Effector memory CD8-positive, alpha-beta T cell (primary cell): ENCODE measurements at regions not wholly inside any gene's neighbourhood (a gene's known extent, or its start where the extent isn't known, plus 50 kb on each side); places are given as distances from the start of the nearest gene placed in this dataset.

Source experiments
- ATAC-seq: fragments of 150-1000 bp; cut with Tn5 transposase; replicated peaks from 2 replicates; pipeline ENCODE4 v1.10.0; 2021; ENCODE audit warnings: mild to moderate bottlenecking, moderate library complexity
- DNase-seq, 3 experiments: peaks; one replicate each; pipeline ENCODE4 v3.0.0; 2021
- H3K27ac Mint-ChIP-seq, 2 donors: one replicate each; pipeline ENCODE4 v1.8.0; 2022; ENCODE audit warnings: mild to moderate bottlenecking in 2 of 2, mixed read lengths in 2 of 2, moderate library complexity in 2 of 2
- H3K27me3 Mint-ChIP-seq, 2 donors: one replicate each; pipeline ENCODE4 v1.8.0; 2022; ENCODE audit warnings: mixed read lengths in 2 of 2
- H3K36me3 Mint-ChIP-seq: one replicate; pipeline ENCODE4 v1.8.0; 2022; ENCODE audit warnings: mild to moderate bottlenecking, moderate library complexity, mixed read lengths; ENCODE audit not compliant: insufficient read depth
- H3K4me1 Mint-ChIP-seq, 2 donors: one replicate each; pipeline ENCODE4 v1.8.0; 2022; ENCODE audit warnings: low read depth in 2 of 2, mixed read lengths in 2 of 2
- H3K4me3 Mint-ChIP-seq, 2 donors: one replicate each; pipeline ENCODE4 v1.8.0; 2022; ENCODE audit warnings: mild to moderate bottlenecking in 2 of 2, mixed read lengths in 2 of 2, moderate library complexity in 2 of 2
- H3K9me3 Mint-ChIP-seq, 2 donors: one replicate each; pipeline ENCODE4 v1.8.0; 2022; ENCODE audit warnings: mixed read lengths in 2 of 2

DNA sequence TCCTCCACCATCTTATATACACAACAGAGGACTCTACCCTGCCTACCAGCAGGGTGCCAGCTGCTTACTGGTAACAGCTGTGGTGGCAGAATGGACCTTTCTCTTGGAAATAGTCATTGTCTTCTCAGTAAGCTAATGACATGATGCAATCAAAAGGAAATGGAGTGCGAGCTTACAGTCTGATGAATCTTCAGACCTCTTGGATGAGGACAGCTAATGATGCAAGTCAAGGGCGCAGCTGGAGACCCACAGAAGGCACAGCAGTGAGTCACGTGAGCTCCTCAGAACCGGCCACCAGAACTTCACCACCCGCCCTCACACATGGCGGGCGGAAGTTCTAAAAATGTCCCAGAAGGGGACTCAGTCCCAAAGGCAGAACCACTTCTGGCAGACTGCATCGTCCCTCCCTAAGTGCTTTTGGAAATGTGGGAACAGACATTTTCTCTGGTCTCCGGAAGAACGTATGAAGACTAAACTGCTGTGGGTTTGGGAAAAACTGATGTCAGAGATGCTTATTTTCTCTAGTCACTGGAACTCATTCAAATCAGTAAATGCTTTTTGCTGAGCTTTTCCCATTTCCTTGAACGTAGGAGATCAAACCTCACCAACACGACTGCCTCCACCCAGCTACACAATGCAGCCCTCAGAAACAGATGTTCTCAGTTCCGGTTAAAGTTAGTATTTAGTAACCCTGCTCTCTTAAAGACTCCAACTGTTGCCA lies 96.4 kb downstream of the FAS start:
- ATAC-seq (no peak), DNase-seq (no peak)
- Mint-ChIP-seq H3K9me3 (no peaks in the 10 kb centered on the region), H3K36me3 (no peaks in the 10 kb centered on the region), H3K27ac (no peak overlapping the region), H3K27me3 (no peaks in the 10 kb centered on the region), H3K4me1 (no peaks in the 10 kb centered on the region), H3K4me3 (no peak overlapping the region)

DNA sequence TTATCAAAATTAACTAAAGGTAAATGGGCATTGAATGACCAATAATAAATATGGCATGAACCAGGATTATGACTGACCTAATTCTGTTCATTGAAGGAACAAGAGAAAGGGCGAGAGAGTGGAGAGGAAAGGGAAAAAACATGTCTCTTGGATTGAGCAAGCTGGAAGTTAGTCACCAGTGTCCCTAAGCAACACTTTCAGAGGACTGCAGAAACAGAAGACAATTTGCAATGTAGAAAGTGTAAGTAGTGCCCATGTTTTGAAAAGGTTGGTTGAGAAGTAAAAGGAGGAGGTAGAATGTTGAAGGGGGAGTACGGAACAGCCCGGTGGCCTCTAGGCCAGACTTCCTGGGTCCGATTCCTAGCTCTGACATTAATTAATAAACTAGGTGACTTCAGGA lies 94.6 kb downstream of the FAS start:
- no peaks in the 10 kb centered on the region for H3K4me1 Mint-ChIP-seq
- no peaks in the 10 kb centered on the region for H3K36me3 Mint-ChIP-seq
- no peak overlapping the region for H3K27ac Mint-ChIP-seq
- DNase-seq, result no peak
- no peaks in the 10 kb centered on the region for H3K27me3 Mint-ChIP-seq
- no peak overlapping the region for H3K4me3 Mint-ChIP-seq
- ATAC-seq, result no peak
- H3K9me3 Mint-ChIP-seq, result no peaks in the 10 kb centered on the region

DNA sequence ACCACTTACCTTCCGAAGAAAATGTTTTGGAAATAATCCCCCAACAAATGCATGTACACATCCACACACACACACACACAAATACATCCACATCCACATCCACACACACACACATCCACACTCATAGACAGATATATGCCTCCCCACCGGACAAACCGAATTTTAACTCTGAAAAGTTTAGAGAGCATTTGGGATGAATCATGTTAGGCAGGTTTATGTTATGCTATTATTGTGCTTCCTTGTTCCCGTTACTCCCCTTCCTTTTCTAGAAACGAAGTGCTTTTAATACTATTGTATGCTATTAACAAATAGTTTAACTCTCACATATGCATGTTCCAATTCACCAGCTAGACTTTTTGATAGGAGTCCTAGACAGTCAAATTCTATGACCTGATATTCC lies 91.5 kb downstream of the FAS start:
- no peak overlapping the region for H3K27ac Mint-ChIP-seq
- H3K36me3 Mint-ChIP-seq, result no peaks in the 10 kb centered on the region
- ATAC-seq (no peak), DNase-seq (no peak)
- H3K4me3 Mint-ChIP-seq, result no peak overlapping the region
- H3K27me3 Mint-ChIP-seq, result no peaks in the 10 kb centered on the region
- H3K4me1 Mint-ChIP-seq, result no peaks in the 10 kb centered on the region
- no peaks in the 10 kb centered on the region for H3K9me3 Mint-ChIP-seq

DNA sequence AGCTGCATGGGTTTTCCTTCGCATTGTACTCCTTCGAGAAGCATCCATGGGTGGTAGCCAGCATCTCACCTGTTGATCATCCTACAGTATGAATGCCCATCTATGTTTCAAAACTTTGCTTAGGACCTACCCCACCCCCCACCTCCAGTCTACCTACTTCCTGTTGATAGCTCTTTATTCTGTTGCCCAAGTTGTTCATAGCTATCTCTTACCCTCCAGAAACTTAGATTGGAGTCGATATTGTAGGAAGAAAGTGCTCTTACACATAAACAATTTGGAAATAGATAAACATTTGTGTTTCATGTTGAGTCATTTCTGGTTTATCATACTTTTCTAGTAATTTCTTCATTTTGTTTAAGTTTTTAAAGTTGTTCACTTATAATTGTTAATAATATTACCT lies 90.1 kb downstream of the FAS start:
- H3K27me3 Mint-ChIP-seq, result no peaks in the 10 kb centered on the region
- H3K9me3 Mint-ChIP-seq, result no peaks in the 10 kb centered on the region

DNA sequence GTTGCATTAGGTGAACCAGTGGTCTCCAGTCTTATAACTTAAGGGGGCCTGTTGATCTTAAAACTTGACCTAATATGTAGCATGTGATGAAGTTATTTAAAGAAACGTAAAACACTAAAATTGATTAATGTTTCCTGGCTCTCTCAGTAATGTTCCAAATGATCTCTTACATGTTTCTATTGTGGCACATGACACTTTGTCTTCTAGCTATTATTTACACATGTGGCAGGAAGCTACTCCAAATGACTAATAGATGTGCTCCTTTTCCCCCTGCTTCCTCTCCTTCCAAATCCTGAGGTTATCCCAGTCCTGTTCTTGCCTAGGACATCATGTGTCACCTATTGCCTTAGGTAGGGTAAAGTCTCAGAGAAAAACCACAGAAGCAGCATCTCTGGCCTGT lies 89.4 kb downstream of the FAS start:
- no peaks in the 10 kb centered on the region for H3K27me3 Mint-ChIP-seq
- no peak overlapping the region for H3K4me3 Mint-ChIP-seq
- H3K9me3 Mint-ChIP-seq, result no peaks in the 10 kb centered on the region
- H3K4me1 Mint-ChIP-seq, result no peaks in the 10 kb centered on the region
- ATAC-seq (no peak), DNase-seq (no peak)
- no peak overlapping the region for H3K27ac Mint-ChIP-seq
- no peaks in the 10 kb centered on the region for H3K36me3 Mint-ChIP-seq

More for the DNA sequence above, 90.1 kb downstream of the FAS start:
- Mint-ChIP-seq H3K4me3 (no peak overlapping the region), H3K36me3 (no peaks in the 10 kb centered on the region), H3K27ac (no peak overlapping the region), H3K4me1 (no peaks in the 10 kb centered on the region)
- ATAC-seq, result no peak
- DNase-seq, result no peak

DNA sequence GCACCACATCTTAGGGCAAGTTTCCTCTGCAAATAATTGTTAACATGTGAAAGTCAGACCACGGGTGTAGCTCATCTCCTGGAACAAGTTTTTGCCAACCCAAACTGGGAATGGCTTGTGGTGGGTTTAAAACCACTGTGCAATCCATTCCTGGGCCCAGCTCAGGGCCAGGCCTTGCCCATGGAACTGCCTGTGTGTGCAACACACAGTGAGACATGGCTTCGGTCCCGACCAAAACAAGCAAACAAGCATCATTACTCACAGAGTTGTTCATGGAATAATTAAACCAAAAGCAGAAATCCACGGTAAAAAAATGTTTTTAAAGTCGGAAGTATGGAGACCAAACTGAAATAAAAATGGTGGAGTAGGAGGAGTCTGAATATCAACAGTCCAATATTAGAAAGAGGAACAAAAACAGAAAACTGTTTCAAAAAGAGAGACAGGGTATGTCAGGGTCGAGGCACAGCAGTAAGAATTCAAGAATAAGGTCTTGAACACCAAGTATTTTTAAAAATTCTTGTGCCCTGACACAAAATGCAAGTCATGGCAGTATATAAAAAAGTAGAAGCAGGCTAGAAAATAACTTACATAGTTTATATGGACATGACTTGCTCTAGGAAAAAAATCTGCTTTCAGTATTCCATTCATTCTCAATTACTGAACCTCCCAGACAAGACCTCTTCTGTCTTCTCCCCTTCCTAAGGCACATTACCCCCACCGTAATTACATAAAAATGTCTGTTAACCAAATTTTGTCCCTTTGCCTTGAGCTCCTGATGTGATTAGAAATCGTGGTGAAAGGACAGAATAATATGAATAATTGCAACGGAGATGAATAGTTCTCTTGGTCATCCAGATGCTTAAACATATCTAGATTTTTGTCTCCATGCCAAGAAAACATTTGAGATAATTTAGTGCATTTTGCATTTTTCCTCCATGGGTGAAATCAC lies 88.4 kb downstream of the FAS start:
- DNase-seq (no peak), ATAC-seq (no peak)
- Mint-ChIP-seq H3K27me3 (no peaks in the 10 kb centered on the region), H3K27ac (no peak overlapping the region), H3K4me3 (no peak overlapping the region), H3K4me1 (no peaks in the 10 kb centered on the region), H3K9me3 (no peaks in the 10 kb centered on the region), H3K36me3 (no peaks in the 10 kb centered on the region)

DNA sequence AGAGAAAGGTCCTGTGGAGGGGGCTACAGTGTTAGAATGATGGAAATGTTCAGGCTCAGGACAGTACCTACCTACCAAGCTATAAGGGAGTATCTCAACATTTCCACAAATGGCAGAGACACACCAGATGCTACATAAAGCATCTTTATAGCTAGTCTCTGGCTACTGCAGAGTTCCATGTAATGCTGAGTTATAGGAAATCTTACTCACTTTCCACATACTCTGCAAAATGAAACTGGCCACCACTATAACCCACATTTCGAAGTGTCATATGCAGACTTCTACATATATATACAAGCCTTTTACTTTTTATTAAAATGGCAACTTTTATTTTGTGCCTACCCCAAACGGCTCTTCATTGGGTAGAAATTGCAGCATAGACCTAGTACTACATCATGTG lies 85.5 kb downstream of the FAS start:
- ATAC-seq (no peak), DNase-seq (no peak)
- Mint-ChIP-seq H3K27me3 (peaks cover 0 to 6% of the 10 kb centered on the region in 2 donors), H3K4me1 (no peaks in the 10 kb centered on the region), H3K9me3 (no peaks in the 10 kb centered on the region), H3K27ac (no peak overlapping the region), H3K36me3 (no peaks in the 10 kb centered on the region), H3K4me3 (no peak overlapping the region)

DNA sequence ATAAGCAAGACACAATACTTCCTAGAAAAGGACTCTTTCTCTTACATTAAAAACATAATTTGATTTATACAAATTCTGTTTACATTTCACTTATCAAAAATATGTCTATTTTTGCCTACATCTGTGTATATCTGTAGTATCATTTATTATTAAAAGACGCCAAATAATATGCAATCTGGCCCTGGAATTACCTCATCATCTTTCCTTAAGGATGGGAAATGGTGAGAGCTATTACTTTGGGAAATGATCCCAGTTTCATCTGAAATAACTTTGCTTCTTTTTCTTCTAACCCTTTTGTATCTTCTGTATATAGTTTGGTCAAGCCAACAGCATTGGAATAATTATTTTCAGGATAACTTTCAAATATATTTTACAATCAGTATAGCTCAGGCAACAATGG lies 85.0 kb downstream of the FAS start:
- Mint-ChIP-seq H3K4me3 (no peak overlapping the region), H3K36me3 (no peaks in the 10 kb centered on the region), H3K9me3 (no peaks in the 10 kb centered on the region), H3K27ac (no peak overlapping the region), H3K27me3 (peaks cover 0 to 6% of the 10 kb centered on the region in 2 donors), H3K4me1 (no peaks in the 10 kb centered on the region)
- DNase-seq, result no peak
- no peak for ATAC-seq

DNA sequence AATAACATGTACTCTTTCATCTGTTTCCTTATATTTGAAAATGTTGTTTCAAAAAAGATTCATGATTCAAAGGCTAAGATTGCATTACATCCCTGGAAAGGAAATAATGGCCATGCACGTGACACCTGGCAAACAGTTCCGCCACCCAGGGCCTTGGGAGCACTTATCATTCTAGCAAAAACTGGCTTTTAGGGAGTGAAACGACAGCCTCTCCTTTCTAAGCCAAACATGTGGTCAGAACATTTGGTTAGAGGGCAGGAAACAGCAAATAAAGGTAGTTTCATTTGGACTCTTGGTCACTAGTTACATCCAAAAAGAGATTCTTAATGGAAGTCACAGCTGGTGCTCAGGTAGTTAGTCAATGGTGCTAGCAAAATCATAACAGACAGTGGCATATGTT lies 83.5 kb downstream of the FAS start:
- Mint-ChIP-seq H3K4me3 (no peak overlapping the region), H3K4me1 (no peaks in the 10 kb centered on the region), H3K27ac (no peak overlapping the region), H3K27me3 (peaks cover 0 to 6% of the 10 kb centered on the region in 2 donors), H3K9me3 (no peaks in the 10 kb centered on the region), H3K36me3 (no peaks in the 10 kb centered on the region)
- no peak for DNase-seq
- ATAC-seq, result no peak

DNA sequence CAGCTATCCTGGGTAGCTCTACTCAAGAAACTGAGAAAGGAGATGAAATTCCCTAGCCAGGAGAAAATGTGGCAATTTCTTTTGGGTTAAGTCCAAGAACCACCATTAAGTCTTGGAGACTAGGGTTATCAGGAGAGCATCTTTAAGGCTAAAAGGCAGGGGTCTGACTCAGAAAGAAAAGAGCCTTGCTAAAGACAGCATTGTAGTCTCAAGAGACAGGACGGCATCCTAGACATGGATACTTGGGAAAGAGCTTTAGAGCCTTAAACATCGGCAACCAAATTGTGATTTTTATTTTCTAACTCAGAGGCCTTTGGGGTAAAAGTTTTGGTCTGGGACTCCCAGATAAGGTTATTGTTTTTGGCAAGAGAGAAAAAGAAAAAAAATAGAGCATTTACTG lies 83.1 kb downstream of the FAS start:
- Mint-ChIP-seq H3K4me1 (no peaks in the 10 kb centered on the region), H3K27ac (no peak overlapping the region), H3K36me3 (no peaks in the 10 kb centered on the region), H3K9me3 (no peaks in the 10 kb centered on the region), H3K27me3 (peaks cover 0 to 6% of the 10 kb centered on the region in 2 donors), H3K4me3 (no peak overlapping the region)
- ATAC-seq (no peak), DNase-seq (no peak)

DNA sequence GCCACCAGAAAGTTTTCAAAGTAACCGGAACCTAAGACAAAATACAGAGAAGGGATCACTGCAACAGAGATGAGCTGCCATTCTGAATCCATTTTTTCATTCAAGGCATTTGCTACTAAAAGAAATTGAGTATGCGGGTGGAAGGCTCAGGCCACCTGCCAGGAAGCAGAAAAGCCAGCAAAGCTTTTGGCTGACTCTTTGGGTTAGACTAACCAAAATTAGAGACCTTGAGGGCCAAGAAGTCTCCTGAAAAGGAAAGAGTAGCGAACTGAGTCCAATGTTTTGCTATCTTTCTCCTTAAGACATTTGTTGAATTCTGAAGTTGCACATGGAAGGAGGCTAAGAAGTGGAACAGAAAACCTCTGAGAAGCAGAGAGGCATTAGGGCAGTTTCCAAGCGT lies 79.0 kb downstream of the FAS start:
- H3K4me3 Mint-ChIP-seq, result no peak overlapping the region
- no peak overlapping the region for H3K27ac Mint-ChIP-seq
- no peaks in the 10 kb centered on the region for H3K36me3 Mint-ChIP-seq
- no peaks in the 10 kb centered on the region for H3K9me3 Mint-ChIP-seq
- no peak for ATAC-seq
- no peaks in the 10 kb centered on the region for H3K4me1 Mint-ChIP-seq
- peaks cover 6 to 7% of the 10 kb centered on the region in 2 donors for H3K27me3 Mint-ChIP-seq
- no peak for DNase-seq
